ENCODE measurements at regions not wholly inside any gene's neighbourhood (a gene's known extent, or its start where the extent isn't known, plus 50 kb on each side); places are given as distances from the start of the nearest gene placed in this dataset.

DNA sequence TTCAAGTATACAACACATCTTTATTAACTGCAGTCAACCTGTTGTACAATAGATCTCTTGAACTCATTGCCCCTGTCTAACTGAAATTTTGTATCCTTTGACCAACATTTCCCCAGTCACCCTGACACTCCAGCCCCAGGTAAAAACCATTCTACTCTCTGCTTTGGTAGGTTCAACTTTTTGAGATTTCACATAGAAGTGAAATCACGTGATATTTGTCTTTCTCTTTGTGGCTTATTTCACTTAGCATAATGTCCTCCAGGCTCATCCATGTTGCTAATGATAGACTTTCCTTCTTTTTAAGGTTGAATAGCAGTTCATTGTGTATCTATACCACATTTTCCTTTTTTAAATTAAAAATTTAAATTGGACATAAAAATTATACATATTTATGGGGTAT, 126.5 kb upstream of the MAN2A1 start:
- TF ChIP-seq, protein P1, sequence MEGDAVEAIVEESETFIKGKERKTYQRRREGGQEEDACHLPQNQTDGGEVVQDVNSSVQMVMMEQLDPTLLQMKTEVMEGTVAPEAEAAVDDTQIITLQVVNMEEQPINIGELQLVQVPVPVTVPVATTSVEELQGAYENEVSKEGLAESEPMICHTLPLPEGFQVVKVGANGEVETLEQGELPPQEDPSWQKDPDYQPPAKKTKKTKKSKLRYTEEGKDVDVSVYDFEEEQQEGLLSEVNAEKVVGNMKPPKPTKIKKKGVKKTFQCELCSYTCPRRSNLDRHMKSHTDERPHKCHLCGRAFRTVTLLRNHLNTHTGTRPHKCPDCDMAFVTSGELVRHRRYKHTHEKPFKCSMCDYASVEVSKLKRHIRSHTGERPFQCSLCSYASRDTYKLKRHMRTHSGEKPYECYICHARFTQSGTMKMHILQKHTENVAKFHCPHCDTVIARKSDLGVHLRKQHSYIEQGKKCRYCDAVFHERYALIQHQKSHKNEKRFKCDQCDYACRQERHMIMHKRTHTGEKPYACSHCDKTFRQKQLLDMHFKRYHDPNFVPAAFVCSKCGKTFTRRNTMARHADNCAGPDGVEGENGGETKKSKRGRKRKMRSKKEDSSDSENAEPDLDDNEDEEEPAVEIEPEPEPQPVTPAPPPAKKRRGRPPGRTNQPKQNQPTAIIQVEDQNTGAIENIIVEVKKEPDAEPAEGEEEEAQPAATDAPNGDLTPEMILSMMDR (IDR thresholded peaks at IDR 0.05; ENCODE audit: low read depth, low read length): no peak
- no peak for TF ChIP-seq EZH2phosphoT487 (IDR thresholded peaks at IDR 0.05; ENCODE audit: low read depth)
